GM23338 (cell line): ENCODE measurements at regions not wholly inside any gene's neighbourhood (a gene's known extent, or its start where the extent isn't known, plus 50 kb on each side); places are given as distances from the start of the nearest gene placed in this dataset.

Experiments used
- ATAC-seq: fragments of 200-7000 bp; cut with Tn5 transposase; 3 replicates; pipeline ENCODE4 v1.9.1; 2020
- DNase-seq: peaks from one replicate; pipeline ENCODE4 v3.0.0-alpha.2; 2015; ENCODE audit warnings: low spot score
- H2AFZ ChIP-seq: fragments of 200-600 bp; sonication (generic); 2 replicates; pipeline ENCODE4 v1.8.0; 2016; ENCODE audit warnings: antibody characterized with exemption, mild to moderate bottlenecking, moderate library complexity
- H3F3A ChIP-seq: fragments of 200-600 bp; sonication (generic); replicated peaks from 2 replicates; pipeline ENCODE4 v1.8.0; 2017; ENCODE audit warnings: antibody characterized with exemption, mixed run types, low read depth
- H3K27ac ChIP-seq: fragments of 200-600 bp; sonication (generic); 2 replicates; pipeline ENCODE4 v1.6.1; 2016; ENCODE audit warnings: low read depth
- H3K27me3 ChIP-seq: fragments of 200-600 bp; sonication (generic); 2 replicates; pipeline ENCODE4 v1.8.0; 2016; ENCODE audit warnings: mild to moderate bottlenecking, mixed run types, moderate library complexity; ENCODE audit not compliant: insufficient read depth
- H3K36me3 ChIP-seq: fragments of 200-600 bp; sonication (generic); 2 replicates; pipeline ENCODE4 v1.8.0; 2016; ENCODE audit warnings: mild to moderate bottlenecking; ENCODE audit not compliant: insufficient read depth
- H3K4me1 ChIP-seq: fragments of 200-600 bp; sonication (generic); 2 replicates; pipeline ENCODE4 v1.8.0; 2016; ENCODE audit warnings: mild to moderate bottlenecking, moderate library complexity; ENCODE audit not compliant: insufficient read depth
- H3K4me2 ChIP-seq: fragments of 200-600 bp; sonication (generic); 2 replicates; pipeline ENCODE4 v1.7.1; 2017; ENCODE audit warnings: mixed run types
- H3K4me3 ChIP-seq: fragments of 200-600 bp; sonication (generic); 2 replicates; pipeline ENCODE4 v1.6.1; 2016; ENCODE audit warnings: mixed run types
- H3K79me2 ChIP-seq: fragments of 200-600 bp; sonication (generic); replicated peaks from 2 replicates; pipeline ENCODE4 v1.8.0; 2017; ENCODE audit warnings: mild to moderate bottlenecking; ENCODE audit not compliant: insufficient read depth
- H3K9me2 ChIP-seq: fragments of 200-600 bp; sonication (generic); 2 replicates; pipeline ENCODE4 v1.8.0; 2017; ENCODE audit not compliant: insufficient read depth
- H4K20me1 ChIP-seq: fragments of 200-600 bp; sonication (generic); replicated peaks from 2 replicates; pipeline ENCODE4 v1.8.0; 2017; ENCODE audit warnings: mild to moderate bottlenecking; ENCODE audit not compliant: insufficient read depth
- H3K27ac Mint-ChIP-seq: 2 replicates; pipeline ENCODE4 v1.8.0; 2020; ENCODE audit warnings: inconsistent platforms, mild to moderate bottlenecking, moderate library complexity, mixed read lengths
- H3K27me3 Mint-ChIP-seq: 3 replicates; pipeline ENCODE4 v1.8.0; 2022; ENCODE audit warnings: low read depth, mild to moderate bottlenecking, moderate library complexity, mixed read lengths, inconsistent platforms; ENCODE audit not compliant: insufficient read depth, poor library complexity
- H3K36me3 Mint-ChIP-seq: 3 replicates; pipeline ENCODE4 v1.8.0; 2021; ENCODE audit warnings: low read depth, mild to moderate bottlenecking, inconsistent platforms, moderate library complexity, mixed read lengths
- H3K4me1 Mint-ChIP-seq: 3 replicates; pipeline ENCODE4 v1.8.0; 2020; ENCODE audit warnings: mild to moderate bottlenecking, inconsistent platforms, mixed read lengths
- H3K4me3 Mint-ChIP-seq: 3 replicates; pipeline ENCODE4 v1.8.0; 2021; ENCODE audit warnings: moderate library complexity, mild to moderate bottlenecking, inconsistent platforms, mixed read lengths
- H3K9me3 Mint-ChIP-seq: 3 replicates; pipeline ENCODE4 v1.8.0; 2020; ENCODE audit warnings: moderate library complexity, mild to moderate bottlenecking, inconsistent platforms, mixed read lengths
- CREB1 ChIP-seq: fragments of 250-450 bp; sonication (Bioruptor Pico); IDR thresholded peaks from 2 replicates; pipeline ENCODE4 v1.5.0; 2020; ENCODE audit warnings: low read depth, mild to moderate bottlenecking, moderate library complexity
- CTCF ChIP-seq, 2 experiments: fragments of 200-600 bp in 1 of 2; sonication (generic) in 1 of 2; conservative IDR thresholded peaks; 2 replicates each; pipeline versions ENCODE4 v1.5.1 to v1.6.1; 2016 to 2017; ENCODE audit warnings: antibody characterized with exemption in 2 of 2, low read depth in 2 of 2, mild to moderate bottlenecking in 2 of 2, moderate library complexity in 1 of 2
- ETS1 ChIP-seq: IDR thresholded peaks from 2 replicates; pipeline ENCODE4 v1.6.1; 2016; ENCODE audit warnings: antibody characterized with exemption
- EZH2 ChIP-seq: fragments of 200-600 bp; sonication (generic); IDR thresholded peaks from one replicate; pipeline ENCODE4 v1.8.0; 2017; ENCODE audit warnings: antibody characterized with exemption, mild to moderate bottlenecking, low read depth; ENCODE audit not compliant: unreplicated experiment
- EZH2phosphoT487 ChIP-seq: fragments of 200-600 bp; sonication (generic); IDR thresholded peaks from one replicate; pipeline ENCODE4 v1.8.1; 2018; ENCODE audit warnings: antibody characterized with exemption; ENCODE audit not compliant: unreplicated experiment
- NANOG ChIP-seq: IDR thresholded peaks from 2 replicates; pipeline ENCODE4 v1.6.1; 2016; ENCODE audit warnings: antibody characterized with exemption, borderline replicate concordance
- REST ChIP-seq: IDR thresholded peaks from one replicate; pipeline ENCODE4 v1.6.1; 2018; ENCODE audit warnings: antibody characterized with exemption; ENCODE audit not compliant: unreplicated experiment
- STAT1 ChIP-seq: IDR thresholded peaks from one replicate; pipeline ENCODE4 v1.6.1; 2016; ENCODE audit warnings: antibody characterized with exemption; ENCODE audit not compliant: unreplicated experiment
- ZNF114 ChIP-seq: fragments of 250-450 bp; sonication (Bioruptor Pico); IDR thresholded peaks from 2 replicates; pipeline ENCODE4 v1.5.0; 2020; ENCODE audit warnings: mild to moderate bottlenecking, moderate library complexity
- ZNF331 ChIP-seq: fragments of 250-450 bp; sonication (Bioruptor Pico); IDR thresholded peaks from 2 replicates; pipeline ENCODE4 v1.5.0; 2020; ENCODE audit warnings: low read depth, mild to moderate bottlenecking, moderate library complexity
- ZNF462 ChIP-seq: fragments of 250-450 bp; sonication (Bioruptor Pico); IDR thresholded peaks from 2 replicates; pipeline ENCODE4 v1.5.0; 2020; ENCODE audit warnings: mild to moderate bottlenecking, moderate library complexity

- TF ChIP-seq STAT1 = no peak
- no peak for TF ChIP-seq CTCF (conservative IDR thresholded peaks at IDR 0.05; ENCODE audit: low read depth in 2 of 2)
- TF ChIP-seq ETS1 = no peak
- TF ChIP-seq CREB1 (CRISPR knock-in tag) = no peak
- TF ChIP-seq EZH2phosphoT487 = no peak
- no peak for TF ChIP-seq ZNF114 (CRISPR knock-in tag)
Measured at GRCh38 chr2:103222969-103223368, 461.1 kb downstream of the TMEM182 start (continued).

- no peaks in the 10 kb centered on the region for H3K9me2 ChIP-seq
- ATAC-seq (no peak), DNase-seq (no peak)
- no peak overlapping the region for H3K4me2 ChIP-seq
- Mint-ChIP-seq H3K4me1 (no peaks in the 10 kb centered on the region), H3K27ac (no peak overlapping the region), H3K4me3 (no peak overlapping the region), H3K9me3 (no peaks in the 10 kb centered on the region), H3K27me3 (no peaks in the 10 kb centered on the region), H3K36me3 (no peaks in the 10 kb centered on the region)
- H4K20me1 ChIP-seq = no peaks in the 10 kb centered on the region
- no peak overlapping the region for H2AFZ ChIP-seq
- H3K4me3 ChIP-seq = no peak overlapping the region
- no peaks in the 10 kb centered on the region for H3K36me3 ChIP-seq
- H3K4me1 ChIP-seq = no peaks in the 10 kb centered on the region
- no peaks in the 10 kb centered on the region for H3F3A ChIP-seq
- H3K79me2 ChIP-seq = no peaks in the 10 kb centered on the region
- no peak overlapping the region for H3K27ac ChIP-seq
- H3K27me3 ChIP-seq = no peaks in the 10 kb centered on the region
- no peak for TF ChIP-seq REST
- no peak for TF ChIP-seq ZNF331
- TF ChIP-seq NANOG = no peak
- TF ChIP-seq ZNF114 (CRISPR knock-in tag) = no peak
- TF ChIP-seq ZNF462 (CRISPR knock-in tag) = no peak
- no peak for TF ChIP-seq CREB1 (CRISPR knock-in tag)
- no peak for TF ChIP-seq EZH2
- no peak for TF ChIP-seq STAT1
Measured at GRCh38 chr2:103230796-103231195, 469.0 kb downstream of the TMEM182 start.
